DOHH2 (cell line): ENCODE measurements at regions not wholly inside any gene's neighbourhood (a gene's known extent, or its start where the extent isn't known, plus 50 kb on each side); places are given as distances from the start of the nearest gene placed in this dataset.

Experiments used
- EZH2phosphoT487 ChIP-seq: fragments of 200-600 bp; sonication (generic); IDR thresholded peaks from 2 replicates; pipeline ENCODE4 v1.6.1; 2017; ENCODE audit warnings: borderline replicate concordance, mild to moderate bottlenecking, antibody characterized with exemption, low read length, moderate library complexity, mixed read lengths
- TF ChIP-seq, protein P1 (sequence below): fragments of 200-600 bp; sonication (generic); IDR thresholded peaks from one replicate; pipeline ENCODE4 v1.5.1; 2014; ENCODE audit warnings: antibody characterized with exemption, mild to moderate bottlenecking, low read depth, low read length; ENCODE audit not compliant: poor library complexity, severe bottlenecking

- TF ChIP-seq, protein P1, sequence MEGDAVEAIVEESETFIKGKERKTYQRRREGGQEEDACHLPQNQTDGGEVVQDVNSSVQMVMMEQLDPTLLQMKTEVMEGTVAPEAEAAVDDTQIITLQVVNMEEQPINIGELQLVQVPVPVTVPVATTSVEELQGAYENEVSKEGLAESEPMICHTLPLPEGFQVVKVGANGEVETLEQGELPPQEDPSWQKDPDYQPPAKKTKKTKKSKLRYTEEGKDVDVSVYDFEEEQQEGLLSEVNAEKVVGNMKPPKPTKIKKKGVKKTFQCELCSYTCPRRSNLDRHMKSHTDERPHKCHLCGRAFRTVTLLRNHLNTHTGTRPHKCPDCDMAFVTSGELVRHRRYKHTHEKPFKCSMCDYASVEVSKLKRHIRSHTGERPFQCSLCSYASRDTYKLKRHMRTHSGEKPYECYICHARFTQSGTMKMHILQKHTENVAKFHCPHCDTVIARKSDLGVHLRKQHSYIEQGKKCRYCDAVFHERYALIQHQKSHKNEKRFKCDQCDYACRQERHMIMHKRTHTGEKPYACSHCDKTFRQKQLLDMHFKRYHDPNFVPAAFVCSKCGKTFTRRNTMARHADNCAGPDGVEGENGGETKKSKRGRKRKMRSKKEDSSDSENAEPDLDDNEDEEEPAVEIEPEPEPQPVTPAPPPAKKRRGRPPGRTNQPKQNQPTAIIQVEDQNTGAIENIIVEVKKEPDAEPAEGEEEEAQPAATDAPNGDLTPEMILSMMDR, result no peak
- no peak for TF ChIP-seq EZH2phosphoT487
Measured at GRCh38 chr2:16203691-16204090, 263.3 kb downstream of the MYCN start.
